Activated CD4-positive, alpha-beta T cell treated with anti-CD3 and anti-CD28 coated beads for 1 hour (primary cell): ENCODE measurements at regions not wholly inside any gene's neighbourhood (a gene's known extent, or its start where the extent isn't known, plus 50 kb on each side); places are given as distances from the start of the nearest gene placed in this dataset.

ENCODE experiments used
- DNase-seq: peaks from one replicate; pipeline ENCODE4 v3.0.0-alpha.2; 2020

DNA sequence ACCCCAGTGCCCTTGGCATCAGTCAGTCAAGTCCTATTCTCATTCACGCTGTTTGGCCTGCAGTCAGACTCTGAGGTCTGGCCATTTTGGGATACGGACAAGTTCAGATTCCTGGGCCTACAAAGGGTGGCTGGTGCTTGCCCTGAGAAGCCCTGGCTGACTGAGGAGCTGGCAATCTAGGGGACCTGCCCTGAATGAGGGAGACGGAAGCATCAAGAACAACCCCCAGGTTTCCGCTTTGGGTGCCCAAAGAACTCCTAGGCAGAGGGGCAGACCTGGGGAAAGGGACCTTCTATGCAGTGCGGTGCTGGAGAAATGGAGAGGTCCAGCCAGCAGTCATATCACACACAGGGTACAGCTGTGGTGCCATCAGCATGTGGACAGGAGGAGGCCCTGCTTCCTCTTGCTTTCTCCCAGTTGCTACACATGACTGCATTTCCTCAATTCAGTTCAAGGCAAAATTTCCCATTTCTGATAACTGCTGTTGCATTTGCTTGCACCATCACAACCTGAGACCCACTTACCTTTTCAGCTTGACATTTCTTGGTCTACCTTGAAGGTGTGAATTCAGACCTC is 70.9 kb upstream of the LGALSL start:
- DNase-seq = no peak

GRCh38 chr2:64383881-64384280 is 70.1 kb upstream of the LGALSL start:
- DNase-seq = no peak

DNA sequence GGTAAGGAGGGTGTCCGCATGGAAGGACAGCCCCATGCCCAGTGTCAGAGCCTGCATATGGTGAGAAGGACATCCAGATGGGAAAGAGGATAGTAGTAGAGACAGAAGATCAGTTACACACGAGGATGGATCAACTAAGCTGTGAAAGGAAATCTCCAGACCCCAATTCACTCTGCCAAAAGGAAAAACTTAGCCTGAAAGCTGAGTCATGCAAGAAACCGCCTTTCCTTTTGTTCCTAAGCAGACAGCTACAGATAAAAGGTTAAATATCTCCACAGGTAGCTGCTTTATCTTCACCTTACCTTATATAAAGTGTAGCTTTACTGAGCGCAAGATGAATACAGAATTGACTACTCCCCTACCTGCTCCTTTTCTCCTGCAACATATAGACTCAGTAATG is 67.3 kb upstream of the LGALSL start:
- DNase-seq = no peak

- no peak for DNase-seq
Measured at GRCh38 chr2:64390586-64390985, 63.4 kb upstream of the LGALSL start.

GRCh38 chr2:64391424-64391823 is 62.5 kb upstream of the LGALSL start:
- no peak for DNase-seq

DNA sequence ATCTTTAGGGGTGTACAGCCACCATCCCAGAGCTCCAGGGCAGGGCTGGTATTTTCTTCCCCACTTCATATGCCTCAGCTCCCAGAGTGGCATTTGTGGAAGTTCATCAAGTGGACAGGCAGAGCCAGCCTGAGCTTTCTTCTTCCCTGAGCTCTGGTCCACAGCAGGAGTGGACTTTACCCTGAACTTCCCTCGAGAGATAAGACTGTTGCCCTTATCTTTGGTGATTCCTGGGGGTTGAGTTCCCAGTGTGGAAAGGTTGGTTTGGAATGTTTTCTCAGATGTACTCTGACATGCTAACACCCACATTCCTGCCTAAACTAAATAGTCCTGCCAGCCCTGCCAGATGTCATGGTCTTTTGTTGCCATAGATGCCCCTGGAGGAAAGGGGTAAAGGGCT is 62.0 kb upstream of the LGALSL start:
- DNase-seq = no peak

GRCh38 chr2:64392529-64392928 is 61.4 kb upstream of the LGALSL start:
- DNase-seq = no peak

- no peak for DNase-seq
Measured at GRCh38 chr2:64393383-64394010, 60.5 kb upstream of the LGALSL start.

GRCh38 chr2:64394153-64394552 is 59.8 kb upstream of the LGALSL start:
- no peak for DNase-seq

DNA sequence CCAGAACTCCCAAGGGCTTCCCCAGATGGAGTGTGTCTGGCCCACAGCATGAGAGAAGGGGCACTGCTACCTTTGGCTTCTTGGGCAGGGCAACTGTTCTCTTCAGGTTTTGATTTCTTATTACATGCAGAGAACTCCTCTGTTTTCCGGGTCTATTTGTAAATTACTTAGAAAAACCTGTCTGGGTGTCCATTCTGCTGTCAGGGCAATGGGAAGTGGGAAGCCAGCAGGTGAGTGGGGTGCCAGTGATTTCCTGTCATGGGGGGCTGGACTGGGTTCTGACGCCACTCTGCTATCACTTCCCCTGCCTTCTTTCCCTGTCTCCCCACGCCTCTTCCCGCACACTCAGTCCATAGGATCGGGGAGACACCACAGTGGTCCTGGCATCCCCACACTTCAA is 58.0 kb upstream of the LGALSL start:
- DNase-seq = no peak

DNA sequence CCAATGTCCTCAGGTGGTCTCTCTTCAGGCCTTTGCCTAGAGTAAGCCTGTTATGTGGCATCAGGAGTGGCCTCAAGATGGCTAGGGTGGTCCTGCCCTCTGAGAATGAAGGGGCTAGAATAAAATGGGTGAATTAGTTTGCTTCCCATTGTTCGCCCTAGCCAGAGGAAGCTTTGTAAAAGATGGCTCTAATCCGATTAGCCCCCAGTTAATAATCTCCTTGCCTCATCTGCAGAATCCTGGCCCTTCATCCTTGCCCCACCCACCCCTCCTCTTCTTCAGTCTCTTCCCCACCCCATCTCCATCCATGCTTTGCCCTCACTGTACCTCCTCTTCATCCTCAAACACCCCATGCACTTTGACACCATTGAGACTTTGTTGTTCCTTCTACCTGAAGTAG is 57.4 kb upstream of the LGALSL start:
- no peak for DNase-seq

- no peak for DNase-seq
Measured at GRCh38 chr2:64398516-64399129, 55.3 kb upstream of the LGALSL start.

GRCh38 chr2:64399521-64399920 is 54.4 kb upstream of the LGALSL start:
- no peak for DNase-seq

DNA sequence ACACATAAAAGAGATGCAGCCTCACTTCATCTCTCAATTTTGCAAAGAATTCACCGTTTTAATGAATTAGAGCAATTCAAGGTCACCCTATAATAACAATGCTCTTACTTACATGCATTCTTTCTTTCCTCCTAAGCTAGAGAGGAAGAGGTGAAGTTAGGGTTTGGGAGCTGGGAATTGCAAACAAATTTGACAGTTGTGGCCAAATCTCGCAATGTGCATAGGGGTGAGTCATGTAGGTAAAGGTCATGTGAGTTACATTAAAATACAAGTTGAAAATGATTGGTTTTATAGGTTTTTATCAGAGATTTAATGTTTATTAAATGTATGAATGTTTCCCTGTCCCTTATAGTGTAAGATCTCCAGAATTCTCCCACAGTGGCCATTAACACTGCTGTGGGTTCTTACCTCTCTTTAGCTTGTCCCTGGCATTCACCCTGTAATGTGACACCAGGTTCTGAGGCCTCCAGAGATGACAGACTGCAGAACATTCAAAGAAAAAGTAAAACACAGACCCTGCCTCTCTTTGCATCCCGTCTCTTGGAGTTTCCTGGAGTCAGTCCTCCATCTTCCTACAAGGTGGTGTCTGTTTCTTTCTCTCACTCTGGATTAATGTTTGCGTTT is 53.7 kb upstream of the LGALSL start:
- no peak for DNase-seq

DNA sequence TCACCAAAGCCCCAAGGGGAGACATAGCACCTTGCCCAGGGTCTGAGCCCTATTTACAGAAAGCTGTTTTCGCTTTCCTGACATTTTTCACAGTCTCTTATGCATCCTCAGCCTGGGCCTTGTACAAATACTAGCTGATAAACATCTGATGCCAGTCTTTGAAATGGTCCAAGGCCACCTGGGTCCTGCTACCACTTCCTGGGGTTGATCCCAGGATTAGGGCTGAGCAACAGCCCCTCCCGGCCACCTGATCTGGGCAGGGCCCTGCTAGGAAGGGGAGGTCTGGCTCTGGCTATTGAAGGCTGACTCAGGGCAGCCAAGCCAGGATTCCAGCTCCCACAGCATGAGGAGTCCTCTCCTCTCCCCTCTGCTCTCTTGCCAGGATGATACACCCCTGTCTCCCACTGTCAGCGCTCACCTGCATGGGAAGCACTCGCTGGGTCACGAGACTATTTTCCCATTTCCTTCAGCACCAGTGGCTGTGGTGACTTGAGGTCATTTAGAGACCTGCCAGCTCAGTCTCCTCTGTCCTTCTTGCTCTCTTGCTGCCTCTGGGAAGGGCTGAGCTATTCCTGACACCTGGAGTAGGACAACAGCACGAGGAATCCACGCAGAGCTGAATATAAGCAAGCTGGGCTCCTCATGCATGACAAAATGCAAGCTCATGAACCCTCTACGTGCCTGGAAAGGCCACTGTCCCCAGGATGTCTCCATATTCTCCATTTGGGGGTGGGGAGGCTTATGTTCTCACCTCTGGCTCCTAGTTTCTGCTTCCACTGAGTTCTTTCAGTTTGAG is 53.0 kb upstream of the LGALSL start:
- DNase-seq = no peak

DNA sequence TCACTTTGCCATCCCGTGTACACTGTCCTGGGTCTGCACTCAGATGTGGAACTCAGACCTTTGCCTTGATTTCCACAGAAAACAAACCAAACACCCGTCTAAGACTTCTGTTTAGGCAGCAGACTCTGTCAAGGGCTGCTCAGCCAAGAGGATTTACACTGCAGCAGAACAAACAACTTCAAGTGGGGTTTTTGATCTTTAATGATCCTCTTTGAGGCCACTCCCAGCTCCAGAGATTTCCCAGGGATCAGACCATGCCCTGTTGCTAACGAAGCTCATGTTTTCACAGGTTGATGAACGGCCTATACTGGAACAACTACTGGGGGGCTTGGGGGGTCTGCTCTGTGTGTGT is 52.5 kb upstream of the LGALSL start:
- DNase-seq = no peak

DNA sequence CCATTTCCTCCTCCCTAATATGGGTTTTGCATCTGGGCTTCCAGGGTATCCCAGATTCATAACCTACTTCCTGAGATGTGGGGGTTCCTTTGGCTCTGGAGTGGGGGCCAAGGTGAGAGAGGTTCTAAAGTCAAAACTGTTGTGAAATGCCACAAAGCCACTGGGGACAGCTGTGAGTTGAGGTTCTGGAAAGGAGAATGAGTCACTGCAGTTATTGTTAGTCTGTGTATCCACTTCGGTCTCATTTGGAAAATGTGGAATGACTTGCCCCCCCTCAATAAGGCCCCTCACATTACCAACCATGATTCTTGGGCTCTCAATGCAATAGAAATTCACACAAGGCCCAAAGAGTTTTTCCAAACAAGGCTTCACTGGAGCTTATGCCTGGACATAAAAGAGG is 51.1 kb upstream of the LGALSL start:
- no peak for DNase-seq

- DNase-seq = no peak
Measured at GRCh38 chr2:64403426-64403825, 50.5 kb upstream of the LGALSL start.

- no peak for DNase-seq
Measured at GRCh38 chr2:64404002-64404731, 49.8 kb upstream of the LGALSL start.
